Fibroblast of the aortic adventitia (primary cell): ENCODE measurements at regions not wholly inside any gene's neighbourhood (a gene's known extent, or its start where the extent isn't known, plus 50 kb on each side); places are given as distances from the start of the nearest gene placed in this dataset.

ENCODE experiments used
- DNase-seq: peaks from one replicate; pipeline ENCODE4 v3.0.0-alpha.2; 2010; ENCODE audit warnings: low read depth
- H3K4me3 ChIP-seq: 2 replicates; pipeline ENCODE4 v1.5.1; 2011; ENCODE audit warnings: low read depth, mild to moderate bottlenecking, control low read depth, low read length, moderate library complexity
- TF ChIP-seq, protein P1 (sequence below): IDR thresholded peaks from 2 replicates; pipeline ENCODE4 v1.5.1; 2011; ENCODE audit warnings: mild to moderate bottlenecking, low read length, control low read depth, inconsistent platforms; ENCODE audit not compliant: insufficient read depth

DNA sequence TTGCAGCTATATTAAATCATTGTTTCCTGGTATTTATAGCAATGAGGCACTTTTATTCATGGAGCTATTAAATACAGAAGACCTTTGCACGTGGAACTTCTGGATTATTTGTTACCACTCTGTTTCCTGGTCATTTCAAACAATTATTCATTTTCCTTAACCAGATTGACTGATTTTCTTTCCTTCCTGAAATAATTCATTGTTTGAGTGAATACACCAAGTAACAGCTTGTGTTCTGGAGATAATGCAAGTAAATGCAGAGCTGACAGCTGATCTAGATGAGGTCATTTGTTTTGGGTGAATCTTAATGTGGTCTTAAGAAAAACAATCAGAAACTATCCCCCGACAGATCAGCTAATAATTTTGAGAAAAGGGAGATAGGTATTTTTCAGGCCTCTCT, 497.7 kb downstream of the KIF20B start:
- TF ChIP-seq, protein P1, sequence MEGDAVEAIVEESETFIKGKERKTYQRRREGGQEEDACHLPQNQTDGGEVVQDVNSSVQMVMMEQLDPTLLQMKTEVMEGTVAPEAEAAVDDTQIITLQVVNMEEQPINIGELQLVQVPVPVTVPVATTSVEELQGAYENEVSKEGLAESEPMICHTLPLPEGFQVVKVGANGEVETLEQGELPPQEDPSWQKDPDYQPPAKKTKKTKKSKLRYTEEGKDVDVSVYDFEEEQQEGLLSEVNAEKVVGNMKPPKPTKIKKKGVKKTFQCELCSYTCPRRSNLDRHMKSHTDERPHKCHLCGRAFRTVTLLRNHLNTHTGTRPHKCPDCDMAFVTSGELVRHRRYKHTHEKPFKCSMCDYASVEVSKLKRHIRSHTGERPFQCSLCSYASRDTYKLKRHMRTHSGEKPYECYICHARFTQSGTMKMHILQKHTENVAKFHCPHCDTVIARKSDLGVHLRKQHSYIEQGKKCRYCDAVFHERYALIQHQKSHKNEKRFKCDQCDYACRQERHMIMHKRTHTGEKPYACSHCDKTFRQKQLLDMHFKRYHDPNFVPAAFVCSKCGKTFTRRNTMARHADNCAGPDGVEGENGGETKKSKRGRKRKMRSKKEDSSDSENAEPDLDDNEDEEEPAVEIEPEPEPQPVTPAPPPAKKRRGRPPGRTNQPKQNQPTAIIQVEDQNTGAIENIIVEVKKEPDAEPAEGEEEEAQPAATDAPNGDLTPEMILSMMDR = no peak
- no peak for DNase-seq
- no peak overlapping the region for H3K4me3 ChIP-seq

DNA sequence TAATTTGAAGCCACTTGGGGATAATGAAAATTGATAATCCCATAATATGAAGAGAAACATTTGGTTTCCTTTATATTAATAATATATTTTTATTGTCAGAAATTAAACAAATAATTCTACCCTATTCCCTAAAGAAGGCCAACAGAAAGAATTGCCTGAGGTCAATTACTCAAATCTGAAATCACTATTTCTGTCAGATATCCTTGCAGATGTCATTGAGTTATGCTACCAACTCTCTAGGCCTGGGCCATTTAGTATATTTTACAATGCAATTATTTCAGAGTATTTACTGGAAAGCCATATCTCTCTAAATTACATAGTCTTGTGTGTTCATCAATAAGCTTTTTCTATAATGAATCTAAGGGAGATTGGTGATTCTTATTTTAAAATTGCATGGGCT, 498.1 kb downstream of the KIF20B start:
- TF ChIP-seq, protein P1 = no peak
- DNase-seq = no peak
- H3K4me3 ChIP-seq = no peak overlapping the region

DNA sequence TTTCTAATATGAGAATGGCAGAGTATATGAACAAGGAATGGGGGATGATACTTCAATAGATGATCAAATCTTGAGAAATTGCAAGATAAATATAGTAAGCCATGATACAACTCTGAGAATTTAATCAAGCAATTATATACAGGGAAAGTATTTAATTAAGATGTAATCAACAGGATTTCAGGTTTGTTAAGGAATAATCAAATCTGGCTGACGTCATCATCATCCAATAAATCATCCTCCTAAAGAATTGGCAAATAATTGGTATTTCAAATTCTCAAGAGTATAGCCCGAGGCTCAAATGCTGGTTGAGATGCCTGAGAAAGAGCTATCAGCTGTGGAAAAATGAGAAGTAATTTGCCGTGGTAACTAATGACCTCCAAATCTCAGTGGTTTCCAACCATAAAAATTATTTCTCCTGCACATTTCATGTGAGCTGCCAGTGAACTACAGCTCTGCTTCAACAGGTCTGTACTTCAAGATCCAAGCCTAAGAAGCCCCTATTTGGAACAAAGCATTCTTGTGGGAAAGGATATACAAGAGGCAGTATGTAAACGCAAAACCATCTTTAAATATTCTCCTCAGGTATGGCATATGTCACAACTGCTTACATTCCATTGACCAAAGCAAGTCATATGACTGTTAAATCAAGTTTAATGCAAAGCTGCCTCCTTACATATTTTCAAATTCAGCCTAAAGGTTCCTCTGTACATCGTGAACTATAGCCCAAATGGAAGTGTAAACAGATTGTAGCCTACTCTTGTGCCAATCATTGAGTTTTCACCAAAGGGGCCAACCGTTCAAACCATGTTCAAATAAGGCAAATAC, 503.0 kb downstream of the KIF20B start:
- TF ChIP-seq, protein P1 = no peak

DNA sequence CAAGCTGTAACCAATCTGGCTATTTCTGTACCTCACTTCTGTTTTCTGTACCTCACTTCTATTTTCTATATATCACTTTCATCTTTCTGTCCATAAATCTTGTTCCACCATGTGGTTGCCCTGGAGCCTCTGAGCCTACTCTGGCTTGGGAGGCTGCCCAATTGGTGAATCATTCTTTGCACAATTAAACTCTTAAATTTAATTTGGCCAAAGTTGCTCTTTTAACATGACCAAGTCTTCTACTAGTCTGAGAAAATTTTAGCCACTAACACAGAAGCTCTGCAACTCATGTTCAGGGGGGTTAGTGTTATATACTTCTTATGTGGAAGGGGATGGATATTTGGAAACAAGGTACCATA, 503.5 kb downstream of the KIF20B start:
- no peak overlapping the region for H3K4me3 ChIP-seq
- peak; percentile 37 for DNase-seq
- TF ChIP-seq, protein P1 = no peak

More for the DNA sequence above, 503.0 kb downstream of the KIF20B start:
- DNase-seq = no peak
- no peak overlapping the region for H3K4me3 ChIP-seq

DNA sequence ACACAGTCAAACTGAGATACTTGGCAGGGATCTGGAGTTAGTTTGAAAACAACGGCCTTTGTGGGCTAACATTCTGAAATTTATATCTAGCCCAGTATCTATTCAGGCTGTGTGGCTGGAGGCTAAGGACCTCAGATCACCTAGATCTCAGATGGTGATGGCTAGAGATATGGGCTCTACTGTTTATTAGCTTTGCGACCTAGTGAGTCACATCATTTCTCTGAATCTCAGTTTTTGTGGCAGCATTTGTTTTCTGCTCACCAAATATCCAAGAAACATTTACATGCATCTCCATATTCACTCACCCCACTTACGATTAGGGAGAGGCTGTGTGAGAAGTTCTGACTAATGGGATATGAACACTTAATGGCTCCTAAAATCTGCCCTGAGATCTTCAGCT, 503.9 kb downstream of the KIF20B start:
- no peak for DNase-seq
- TF ChIP-seq, protein P1 = no peak
- H3K4me3 ChIP-seq = no peak overlapping the region

DNA sequence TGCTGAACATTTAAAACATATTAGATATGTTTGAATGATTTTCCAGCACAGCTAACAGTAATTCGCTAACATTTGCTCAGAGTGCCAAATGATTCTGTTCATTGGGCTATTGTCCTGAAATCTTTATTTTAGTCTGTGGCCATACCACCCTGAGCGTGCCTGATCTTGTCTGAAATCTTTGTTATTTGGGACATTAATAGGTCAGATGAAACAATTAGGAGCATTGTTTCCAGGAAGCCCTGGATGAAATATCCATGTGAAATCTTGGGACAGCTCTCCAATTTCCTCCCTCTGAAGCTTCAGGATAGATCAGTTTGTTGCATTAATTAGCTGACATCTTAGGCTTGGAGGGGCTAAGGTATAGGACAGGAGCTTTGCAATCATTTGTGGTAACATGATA, 512.0 kb downstream of the KIF20B start:
- no peak overlapping the region for H3K4me3 ChIP-seq
- DNase-seq = no peak
- TF ChIP-seq, protein P1 = no peak

DNA sequence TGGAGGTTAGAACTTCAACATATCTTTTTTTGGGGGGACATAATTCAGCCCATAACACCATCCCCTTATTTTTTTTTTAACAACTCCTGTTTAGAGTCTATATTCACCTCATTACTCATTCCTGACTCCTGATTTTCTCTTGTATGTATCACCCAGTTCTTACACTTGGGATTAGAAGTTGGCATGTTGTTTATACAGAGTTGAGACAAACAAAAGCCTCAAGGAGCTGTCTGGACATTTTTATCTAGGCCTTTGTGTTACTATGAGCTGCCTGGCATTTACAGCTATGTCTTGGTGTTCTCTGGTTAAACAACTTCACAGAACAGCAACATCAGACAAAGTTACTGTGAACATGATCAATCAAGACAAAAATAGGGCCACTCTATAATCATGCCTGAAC, 517.5 kb downstream of the KIF20B start:
- TF ChIP-seq, protein P1 = no peak
- no peak for DNase-seq
- no peak overlapping the region for H3K4me3 ChIP-seq
